ENCODE measurements at regions not wholly inside any gene's neighbourhood (a gene's known extent, or its start where the extent isn't known, plus 50 kb on each side); places are given as distances from the start of the nearest gene placed in this dataset.

DNA sequence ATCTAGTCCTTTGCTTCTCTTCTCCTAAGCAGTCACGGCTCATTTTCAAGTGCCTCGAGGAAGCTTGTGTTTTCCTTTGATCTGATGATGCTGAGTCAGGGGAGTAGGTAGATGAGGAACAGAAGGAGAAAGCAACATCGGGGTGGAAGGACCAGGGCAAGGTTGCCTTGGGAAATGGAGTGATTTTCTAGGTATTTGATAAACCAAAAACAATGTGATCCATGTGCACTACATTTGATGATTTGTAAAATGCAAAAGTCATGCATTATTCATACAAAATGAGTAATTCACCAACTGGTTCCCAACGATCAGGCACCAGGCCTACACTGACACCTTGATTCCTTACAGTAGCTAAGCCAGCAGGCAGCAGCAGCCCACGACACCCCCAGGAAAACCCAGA, 205.3 kb downstream of the ANAPC1 start:
- H3K27ac Mint-ChIP-seq (ENCODE audit: unreplicated experiment), result no peak overlapping the region
- intact Hi-C loops (cut with micrococcal nuclease; ENCODE audit: unreplicated experiment), result no loop called here
- CTCF ChIA-PET, result no interaction called here
- peaks cover 5% of the 10 kb centered on the region for H3K4me1 Mint-ChIP-seq (ENCODE audit: low read depth, unreplicated experiment)
- no peaks in the 10 kb centered on the region for H3K27me3 Mint-ChIP-seq (ENCODE audit: unreplicated experiment)
- no peak for DNase-seq
- H3K36me3 Mint-ChIP-seq (ENCODE audit: insufficient read depth, unreplicated experiment), result no peaks in the 10 kb centered on the region
- H3K9me3 Mint-ChIP-seq (ENCODE audit: low read depth, unreplicated experiment), result no peaks in the 10 kb centered on the region
- no TSS peak for BruUV-seq (replicated peaks)
- TF ChIP-seq, protein P1, sequence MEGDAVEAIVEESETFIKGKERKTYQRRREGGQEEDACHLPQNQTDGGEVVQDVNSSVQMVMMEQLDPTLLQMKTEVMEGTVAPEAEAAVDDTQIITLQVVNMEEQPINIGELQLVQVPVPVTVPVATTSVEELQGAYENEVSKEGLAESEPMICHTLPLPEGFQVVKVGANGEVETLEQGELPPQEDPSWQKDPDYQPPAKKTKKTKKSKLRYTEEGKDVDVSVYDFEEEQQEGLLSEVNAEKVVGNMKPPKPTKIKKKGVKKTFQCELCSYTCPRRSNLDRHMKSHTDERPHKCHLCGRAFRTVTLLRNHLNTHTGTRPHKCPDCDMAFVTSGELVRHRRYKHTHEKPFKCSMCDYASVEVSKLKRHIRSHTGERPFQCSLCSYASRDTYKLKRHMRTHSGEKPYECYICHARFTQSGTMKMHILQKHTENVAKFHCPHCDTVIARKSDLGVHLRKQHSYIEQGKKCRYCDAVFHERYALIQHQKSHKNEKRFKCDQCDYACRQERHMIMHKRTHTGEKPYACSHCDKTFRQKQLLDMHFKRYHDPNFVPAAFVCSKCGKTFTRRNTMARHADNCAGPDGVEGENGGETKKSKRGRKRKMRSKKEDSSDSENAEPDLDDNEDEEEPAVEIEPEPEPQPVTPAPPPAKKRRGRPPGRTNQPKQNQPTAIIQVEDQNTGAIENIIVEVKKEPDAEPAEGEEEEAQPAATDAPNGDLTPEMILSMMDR (IDR thresholded peaks at IDR 0.05; ENCODE audit: unreplicated experiment), result no peak
- H3K4me3 Mint-ChIP-seq (ENCODE audit: low read depth, unreplicated experiment), result no peak overlapping the region

DNA sequence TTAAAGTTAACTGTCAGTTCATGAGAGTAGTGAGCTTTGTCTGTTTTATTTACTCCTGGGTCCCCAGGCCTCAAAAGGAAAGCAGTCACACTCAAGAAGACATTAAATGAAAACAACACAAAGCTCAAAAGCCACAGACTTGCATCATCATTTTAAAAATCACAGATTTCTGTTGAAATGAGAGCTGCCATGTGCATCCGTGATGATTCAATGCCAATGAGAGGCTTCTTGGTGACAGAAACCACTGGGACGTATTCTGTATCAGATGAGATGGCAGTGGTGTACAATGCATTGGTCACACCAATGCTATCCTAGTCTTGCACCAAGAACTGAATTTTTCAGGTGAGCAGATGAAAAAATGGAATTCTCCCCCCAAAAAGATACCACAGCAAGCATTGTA, 204.8 kb downstream of the ANAPC1 start:
- TF ChIP-seq, protein P1 (IDR thresholded peaks at IDR 0.05; ENCODE audit: unreplicated experiment), result no peak
- Mint-ChIP-seq H3K27ac (ENCODE audit: unreplicated experiment) (no peak overlapping the region), H3K36me3 (ENCODE audit: insufficient read depth, unreplicated experiment) (no peaks in the 10 kb centered on the region), H3K4me3 (ENCODE audit: low read depth, unreplicated experiment) (no peak overlapping the region), H3K9me3 (ENCODE audit: low read depth, unreplicated experiment) (no peaks in the 10 kb centered on the region), H3K4me1 (ENCODE audit: low read depth, unreplicated experiment) (no peaks in the 10 kb centered on the region), H3K27me3 (ENCODE audit: unreplicated experiment) (no peaks in the 10 kb centered on the region)
- intact Hi-C loops (cut with micrococcal nuclease; ENCODE audit: unreplicated experiment), result no loop called here
- CTCF ChIA-PET, result no interaction called here
- DNase-seq, result no peak
- no TSS peak for BruUV-seq (replicated peaks)

DNA sequence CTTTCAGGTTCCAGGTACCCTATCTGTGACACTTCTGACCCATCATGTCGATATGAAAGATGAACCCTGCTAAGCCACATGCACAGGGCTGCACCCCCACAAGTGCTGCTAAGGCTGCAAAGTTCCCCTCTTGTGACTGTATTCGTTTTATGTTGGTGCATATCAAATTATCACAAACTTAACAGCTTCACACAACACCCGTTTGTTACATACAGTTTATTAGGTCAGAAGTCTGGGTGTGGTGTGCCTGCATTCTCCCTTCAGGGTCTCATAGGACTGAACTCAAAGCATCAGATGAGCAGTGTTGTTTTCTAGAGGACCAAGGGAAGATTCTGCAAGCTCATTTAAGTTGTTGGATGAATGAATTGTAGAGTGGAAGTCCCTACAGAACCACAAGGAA, 199.4 kb downstream of the ANAPC1 start:
- no TSS peak for BruUV-seq (replicated peaks)

DNA sequence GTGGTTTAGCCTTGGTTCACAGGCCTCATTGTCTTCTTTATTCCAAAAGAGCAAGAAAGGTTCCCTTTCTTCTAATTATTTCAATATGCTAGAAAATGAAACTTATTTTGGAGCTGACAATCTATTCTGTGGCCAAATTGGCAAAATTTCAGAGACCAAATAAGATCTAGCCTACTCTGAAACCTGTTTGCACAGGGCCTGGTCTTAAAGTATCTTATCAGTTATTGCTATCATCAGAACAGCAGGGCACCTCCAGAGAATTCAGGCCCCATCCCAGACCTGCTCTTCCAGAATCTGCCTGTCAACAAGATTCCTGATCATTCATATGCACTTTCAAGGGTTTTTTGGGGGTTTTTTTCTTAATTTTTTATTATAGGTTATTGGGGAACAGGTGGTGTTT, 198.7 kb downstream of the ANAPC1 start:
- CTCF ChIA-PET, result no interaction called here
- Mint-ChIP-seq H3K4me1 (ENCODE audit: low read depth, unreplicated experiment) (no peaks in the 10 kb centered on the region), H3K27ac (ENCODE audit: unreplicated experiment) (no peak overlapping the region), H3K9me3 (ENCODE audit: low read depth, unreplicated experiment) (no peaks in the 10 kb centered on the region), H3K36me3 (ENCODE audit: insufficient read depth, unreplicated experiment) (no peaks in the 10 kb centered on the region), H3K27me3 (ENCODE audit: unreplicated experiment) (no peaks in the 10 kb centered on the region), H3K4me3 (ENCODE audit: low read depth, unreplicated experiment) (no peak overlapping the region)
- no TSS peak for BruUV-seq (replicated peaks)
- no peak for DNase-seq
- intact Hi-C loops (cut with micrococcal nuclease; ENCODE audit: unreplicated experiment), result no loop called here
- TF ChIP-seq, protein P1 (IDR thresholded peaks at IDR 0.05; ENCODE audit: unreplicated experiment), result no peak

More for the DNA sequence above, 199.4 kb downstream of the ANAPC1 start:
- H3K9me3 Mint-ChIP-seq (ENCODE audit: low read depth, unreplicated experiment), result no peaks in the 10 kb centered on the region
- intact Hi-C loops (cut with micrococcal nuclease; ENCODE audit: unreplicated experiment), result no loop called here
- H3K27ac Mint-ChIP-seq (ENCODE audit: unreplicated experiment), result no peak overlapping the region
- H3K27me3 Mint-ChIP-seq (ENCODE audit: unreplicated experiment), result no peaks in the 10 kb centered on the region
- no peak overlapping the region for H3K4me3 Mint-ChIP-seq (ENCODE audit: low read depth, unreplicated experiment)
- CTCF ChIA-PET, result interaction anchor here (0.8 kb wide), 1 partner anchor 14 kb away, joined by 3 read pairs; no protein-coding TSS in a partner anchor
- H3K36me3 Mint-ChIP-seq (ENCODE audit: insufficient read depth, unreplicated experiment), result no peaks in the 10 kb centered on the region
- no peak for DNase-seq
- H3K4me1 Mint-ChIP-seq (ENCODE audit: low read depth, unreplicated experiment), result no peaks in the 10 kb centered on the region
- TF ChIP-seq, protein P1 (IDR thresholded peaks at IDR 0.05; ENCODE audit: unreplicated experiment), result no peak
